B cell (primary cell): ENCODE measurements at regions not wholly inside any gene's neighbourhood (a gene's known extent, or its start where the extent isn't known, plus 50 kb on each side); places are given as distances from the start of the nearest gene placed in this dataset.

Experiments used
- ATAC-seq: fragments of 200-7000 bp; cut with Tn5 transposase; one replicate; pipeline ENCODE4 v1.10.0; 2021; ENCODE audit warnings: low read depth, mild to moderate bottlenecking, moderate number of reproducible peaks, moderate library complexity
- CTCF ChIA-PET: fragments of 350-600 bp; sonication (Branson Sonifier 250); formaldehyde crosslinking; loops from one replicate; lab custom pipeline; 2021; ENCODE audit warnings: antibody characterized with exemption, inconsistent platforms; lab: Charles Lee
- POLR2A ChIA-PET: fragments of 350-600 bp; sonication (Branson Sonifier 250); formaldehyde crosslinking; loops from one replicate; lab custom pipeline; 2021; ENCODE audit warnings: antibody characterized with exemption; lab: Charles Lee
- DNase-seq: peaks from one replicate; pipeline ENCODE4 v3.0.0; 2013
- H2AFZ ChIP-seq: 2 replicates; pipeline ENCODE4 v1.6.1; 2012; ENCODE audit warnings: mild to moderate bottlenecking, low read depth, low read length; ENCODE audit not compliant: insufficient read depth, poor library complexity, severe bottlenecking
- H3K27ac ChIP-seq, 2 donors: 1 replicate in 1 of 2; 2 replicates in 1 of 2; pipeline ENCODE4 v1.5.1; 2012 to 2013; ENCODE audit warnings: low read length in 2 of 2, mild to moderate bottlenecking in 2 of 2, moderate library complexity in 1 of 2
- H3K27me3 ChIP-seq, 4 experiments: fragments of 200-600 bp in 1 of 4; sonication (generic) in 1 of 4; replicated peaks in 1 of 4; 1 replicate in 2 of 4; 2 replicates in 2 of 4; pipeline versions ENCODE4 v1.6.1 to v1.7.0; 2013 to 2016; ENCODE audit warnings: low read length in 3 of 4, mild to moderate bottlenecking in 2 of 4, mixed read lengths in 1 of 4, moderate library complexity in 1 of 4; ENCODE audit not compliant: insufficient read depth in 4 of 4, control insufficient read depth in 3 of 4; ENCODE audit errors: control extremely low read depth in 1 of 4
- H3K36me3 ChIP-seq, 2 experiments: replicated peaks in 1 of 2; 1 replicate in 1 of 2; 2 replicates in 1 of 2; pipeline versions ENCODE4 v1.6.1 to v1.7.1; 2013; ENCODE audit warnings: low read length in 1 of 2; ENCODE audit not compliant: insufficient read depth in 2 of 2, control insufficient read depth in 1 of 2; ENCODE audit errors: control extremely low read depth in 1 of 2, extremely low read depth in 1 of 2
- H3K4me1 ChIP-seq, 2 donors: fragments of 200-600 bp in 1 of 2; sonication (generic) in 1 of 2; 1 replicate in 1 of 2; 2 replicates in 1 of 2; pipeline versions ENCODE4 v1.5.1 to v1.6.1; 2013 to 2017; ENCODE audit warnings: low read length in 2 of 2; ENCODE audit not compliant: control insufficient read depth in 2 of 2, insufficient read depth in 2 of 2
- H3K4me2 ChIP-seq: replicated peaks from 2 replicates; pipeline ENCODE3; 2012; ENCODE audit warnings: mild to moderate bottlenecking, low read depth, low read length; ENCODE audit not compliant: poor library complexity, severe bottlenecking
- H3K4me3 ChIP-seq, 5 experiments: fragments of 200-600 bp in 1 of 5; sonication (generic) in 1 of 5; 1 replicate in 3 of 5; 2 replicates in 2 of 5; pipeline versions ENCODE4 v1.5.1 to v1.7.0; 2011 to 2016; ENCODE audit warnings: low read length in 4 of 5, mild to moderate bottlenecking in 4 of 5, low read depth in 2 of 5, control low read depth in 1 of 5, moderate library complexity in 1 of 5; ENCODE audit not compliant: insufficient read depth in 1 of 5; ENCODE audit errors: control extremely low read depth in 1 of 5, extremely low read depth in 1 of 5
- H3K79me2 ChIP-seq: fragments of 200-600 bp; sonication (generic); one replicate; pipeline ENCODE4 v1.6.0; 2016; ENCODE audit warnings: low read length; ENCODE audit not compliant: control insufficient read depth, insufficient read depth
- H3K9ac ChIP-seq: fragments of 200-600 bp; sonication (generic); 2 replicates; pipeline ENCODE4 v1.6.1; 2017; ENCODE audit warnings: mild to moderate bottlenecking, low read length, moderate library complexity
- H3K9me3 ChIP-seq, 3 donors: one replicate each; pipeline versions ENCODE4 v1.6.1 to v1.7.1; 2013; ENCODE audit warnings: low read length in 2 of 3; ENCODE audit not compliant: control insufficient read depth in 2 of 3, insufficient read depth in 1 of 3; ENCODE audit errors: control extremely low read depth in 1 of 3
- H4K20me1 ChIP-seq: 2 replicates; pipeline ENCODE4 v1.6.0; 2012; ENCODE audit warnings: mild to moderate bottlenecking, low read length; ENCODE audit not compliant: insufficient read depth, control insufficient read depth, poor library complexity, severe bottlenecking
- H3K27ac Mint-ChIP-seq: one replicate; pipeline ENCODE4 v1.8.0; 2021; ENCODE audit warnings: mixed read lengths
- H3K27me3 Mint-ChIP-seq: one replicate; pipeline ENCODE4 v1.8.0; 2021; ENCODE audit warnings: mixed read lengths
- H3K4me1 Mint-ChIP-seq: one replicate; pipeline ENCODE4 v1.8.0; 2021; ENCODE audit warnings: mixed read lengths
- H3K4me3 Mint-ChIP-seq: one replicate; pipeline ENCODE4 v1.8.0; 2021; ENCODE audit warnings: mixed read lengths
- H3K9me3 Mint-ChIP-seq: one replicate; pipeline ENCODE4 v1.8.0; 2022; ENCODE audit warnings: mixed read lengths; ENCODE audit not compliant: insufficient read depth
- CTCF ChIP-seq: fragments of 200-600 bp; IDR thresholded peaks from one replicate; pipeline ENCODE4 v1.8.0; 2022; ENCODE audit warnings: antibody characterized with exemption, mild to moderate bottlenecking
- EZH2 ChIP-seq: IDR thresholded peaks from 2 replicates; pipeline ENCODE4 v1.6.1; 2012; ENCODE audit warnings: borderline replicate concordance, low read depth, mild to moderate bottlenecking, moderate library complexity, low read length; ENCODE audit not compliant: insufficient read depth, poor library complexity, severe bottlenecking
- WGBS: methylation state at CpG from one replicate; pipeline ENCODE4 v1.1.5; 2013; ENCODE audit warnings: missing lambda C conversion rate; ENCODE audit not compliant: insufficient coverage; 5-methylcytosine and 5-hydroxymethylcytosine counted together
- intact Hi-C: fragments of 100-400 bp; cut with micrococcal nuclease; formaldehyde crosslinking; loops from one replicate; pipeline ENCODE4 v1.10.0; 2022

GRCh38 chr1:199678771-199679170 lies 348.7 kb upstream of the NR5A2 start:
- intact Hi-C loops, result no loop called here
- H3K36me3 ChIP-seq, result no peaks in the 10 kb centered on the region
- peaks cover 0 to 4% (median 0%) of the 10 kb centered on the region in 4 experiments for H3K27me3 ChIP-seq
- CTCF ChIA-PET, result interaction anchor here (0.7 to 1.0 kb wide), 2 partner anchors 9 to 810 kb away, joined by 3 read pairs; no protein-coding TSS in a partner anchor
- no peaks in the 10 kb centered on the region for H3K79me2 ChIP-seq
- WGBS, result no CpG with 5 or more reads among the region's 1 CpG
- no peaks in the 10 kb centered on the region for H3K9me3 ChIP-seq
- no peaks in the 10 kb centered on the region for H4K20me1 ChIP-seq
- no peak for DNase-seq
- Mint-ChIP-seq H3K4me3 (no peak overlapping the region), H3K4me1 (no peaks in the 10 kb centered on the region), H3K27ac (no peak overlapping the region), H3K9me3 (no peaks in the 10 kb centered on the region), H3K27me3 (peaks cover 9% of the 10 kb centered on the region)
- H3K4me2 ChIP-seq, result no peak overlapping the region
- no peak overlapping the region for H2AFZ ChIP-seq
- POLR2A ChIA-PET, result no interaction called here
- H3K4me3 ChIP-seq, result no peak overlapping the region
- no peak overlapping the region for H3K27ac ChIP-seq
- ATAC-seq, result no peak
- no peaks in the 10 kb centered on the region for H3K4me1 ChIP-seq
- no peak overlapping the region for H3K9ac ChIP-seq
- no peak for TF ChIP-seq EZH2
- TF ChIP-seq CTCF, result no peak

- ATAC-seq, result no peak
- no peaks in the 10 kb centered on the region for H3K9me3 Mint-ChIP-seq
Observed at GRCh38 chr1:199682081-199682480, 345.4 kb upstream of the NR5A2 start.

More at GRCh38 chr1:199682081-199682480, 345.4 kb upstream of the NR5A2 start:
- DNase-seq, result no peak
- Mint-ChIP-seq H3K27me3 (peaks cover 6% of the 10 kb centered on the region), H3K27ac (no peak overlapping the region), H3K4me1 (no peaks in the 10 kb centered on the region), H3K4me3 (no peak overlapping the region)
- H4K20me1 ChIP-seq, result no peaks in the 10 kb centered on the region
- ChIA-PET CTCF (no interaction called here), POLR2A (no interaction called here)
- H3K4me3 ChIP-seq, result no peak overlapping the region
- no peak overlapping the region for H2AFZ ChIP-seq
- peaks cover 0 to 10% (median 0%) of the 10 kb centered on the region in 4 experiments for H3K27me3 ChIP-seq
- H3K9ac ChIP-seq, result no peak overlapping the region
- H3K27ac ChIP-seq, result no peak overlapping the region
- no peaks in the 10 kb centered on the region for H3K79me2 ChIP-seq
- no peaks in the 10 kb centered on the region for H3K4me1 ChIP-seq
- intact Hi-C loops, result loop anchor here (10.0 kb wide), 2 partner anchors 453 to 1123 kb away; no protein-coding TSS in a partner anchor
- no peaks in the 10 kb centered on the region for H3K36me3 ChIP-seq
- H3K4me2 ChIP-seq, result no peak overlapping the region
- TF ChIP-seq CTCF, result no peak
- no peak for TF ChIP-seq EZH2
- H3K9me3 ChIP-seq, result no peaks in the 10 kb centered on the region
